ENCODE measurements at regions not wholly inside any gene's neighbourhood (a gene's known extent, or its start where the extent isn't known, plus 50 kb on each side); places are given as distances from the start of the nearest gene placed in this dataset.

GRCh38 chr3:132174500-132174899 lies 139.7 kb upstream of the CPNE4 start:
- H3K36me3 ChIP-seq (replicated peaks in 1 of 2; ENCODE audit: control insufficient read depth in 1 of 2, insufficient read depth in 2 of 2, low read length in 1 of 2): no peaks in the 10 kb centered on the region
- H3K9ac ChIP-seq: no peak overlapping the region
- H3K9me3 ChIP-seq: no peaks in the 10 kb centered on the region
- DNase-seq: no peak
- H2AFZ ChIP-seq (ENCODE audit: low read depth): no peak overlapping the region
- ChIA-PET POLR2A (no interaction called here), CTCF (interaction anchor here (0.6 kb wide), 1 partner anchor 380 kb away, joined by 3 read pairs; no protein-coding TSS in a partner anchor)
- no peaks in the 10 kb centered on the region for H3K27me3 ChIP-seq (ENCODE audit: insufficient read depth)
- H3F3A ChIP-seq (replicated peaks; ENCODE audit: insufficient read depth): no peaks in the 10 kb centered on the region
- no peaks in the 10 kb centered on the region for H4K20me1 ChIP-seq (ENCODE audit: insufficient read depth)
- H3K4me3 ChIP-seq (ENCODE audit: low read depth in 2 of 2, low read length in 1 of 2): no peak overlapping the region
- H3K4me2 ChIP-seq: no peak overlapping the region
- TF ChIP-seq FOXJ3 (CRISPR knock-in tag; IDR thresholded peaks at IDR 0.05): no peak
- no peak for TF ChIP-seq EZH2phosphoT487 (IDR thresholded peaks at IDR 0.05; ENCODE audit: borderline replicate concordance, low read depth)
- TF ChIP-seq, protein P1, sequence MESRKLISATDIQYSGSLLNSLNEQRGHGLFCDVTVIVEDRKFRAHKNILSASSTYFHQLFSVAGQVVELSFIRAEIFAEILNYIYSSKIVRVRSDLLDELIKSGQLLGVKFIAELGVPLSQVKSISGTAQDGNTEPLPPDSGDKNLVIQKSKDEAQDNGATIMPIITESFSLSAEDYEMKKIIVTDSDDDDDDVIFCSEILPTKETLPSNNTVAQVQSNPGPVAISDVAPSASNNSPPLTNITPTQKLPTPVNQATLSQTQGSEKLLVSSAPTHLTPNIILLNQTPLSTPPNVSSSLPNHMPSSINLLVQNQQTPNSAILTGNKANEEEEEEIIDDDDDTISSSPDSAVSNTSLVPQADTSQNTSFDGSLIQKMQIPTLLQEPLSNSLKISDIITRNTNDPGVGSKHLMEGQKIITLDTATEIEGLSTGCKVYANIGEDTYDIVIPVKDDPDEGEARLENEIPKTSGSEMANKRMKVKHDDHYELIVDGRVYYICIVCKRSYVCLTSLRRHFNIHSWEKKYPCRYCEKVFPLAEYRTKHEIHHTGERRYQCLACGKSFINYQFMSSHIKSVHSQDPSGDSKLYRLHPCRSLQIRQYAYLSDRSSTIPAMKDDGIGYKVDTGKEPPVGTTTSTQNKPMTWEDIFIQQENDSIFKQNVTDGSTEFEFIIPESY (IDR thresholded peaks at IDR 0.05; ENCODE audit: borderline replicate concordance, low read depth): no peak
- no peak for TF ChIP-seq EP300 (IDR thresholded peaks at IDR 0.05; ENCODE audit: borderline replicate concordance in 1 of 2, low read depth in 1 of 2, low read length in 1 of 2)
- TF ChIP-seq, protein P2, sequence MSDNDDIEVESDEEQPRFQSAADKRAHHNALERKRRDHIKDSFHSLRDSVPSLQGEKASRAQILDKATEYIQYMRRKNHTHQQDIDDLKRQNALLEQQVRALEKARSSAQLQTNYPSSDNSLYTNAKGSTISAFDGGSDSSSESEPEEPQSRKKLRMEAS (IDR thresholded peaks at IDR 0.05; ENCODE audit: low read depth): no peak
- TF ChIP-seq REST (IDR thresholded peaks at IDR 0.05; ENCODE audit: low read depth, low read length): no peak
- TF ChIP-seq TEAD4 (IDR thresholded peaks at IDR 0.05; ENCODE audit: borderline replicate concordance, insufficient read depth): no peak
- TF ChIP-seq YY1 (IDR thresholded peaks at IDR 0.05; ENCODE audit: low read depth): no peak
- TF ChIP-seq FOSL2 (IDR thresholded peaks at IDR 0.05; ENCODE audit: borderline replicate concordance, low read depth): no peak
- no peak for TF ChIP-seq JUND (IDR thresholded peaks at IDR 0.05)
- H3K27ac ChIP-seq (ENCODE audit: low read depth in 2 of 2, low read length in 1 of 2): no peak overlapping the region
- 27% methylated on average over 1 of the region's 1 CpG for WGBS (ENCODE audit: low lambda C conversion rate)
- H3K9me2 ChIP-seq: no peaks in the 10 kb centered on the region
- no peaks in the 10 kb centered on the region for H3K4me1 ChIP-seq (ENCODE audit: control insufficient read depth in 1 of 2, insufficient read depth in 2 of 2, low read depth in 1 of 2, low read length in 1 of 2)
- no peaks in the 10 kb centered on the region for H3K79me2 ChIP-seq (ENCODE audit: insufficient read depth)

DNA sequence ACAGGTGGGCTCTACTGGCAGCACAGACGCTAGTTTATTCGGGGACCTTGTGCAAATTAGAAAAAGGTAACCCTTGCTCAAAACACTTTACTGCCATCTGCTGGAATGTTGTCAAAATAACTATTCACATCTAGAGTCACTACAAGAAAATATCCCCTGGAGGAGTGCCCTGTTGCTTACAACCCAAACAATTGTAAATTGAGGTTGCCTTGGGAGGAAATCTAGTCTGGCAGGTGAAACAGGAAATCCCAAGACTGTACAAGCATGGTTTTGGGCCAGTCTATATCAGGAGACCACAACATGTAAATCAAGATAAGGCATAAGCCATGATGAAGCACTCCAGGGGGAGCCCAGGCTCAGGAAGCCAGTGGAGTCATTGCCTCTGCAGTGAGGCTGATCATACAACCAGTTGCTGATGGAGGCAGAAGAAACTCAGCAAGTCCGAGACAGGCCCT lies 136.8 kb upstream of the ACP3 start:
- TF ChIP-seq POLR2AphosphoS5 (IDR thresholded peaks at IDR 0.05; ENCODE audit: low read depth, low read length) (no peak), RAD21 (IDR thresholded peaks at IDR 0.05; ENCODE audit: low read length) (peak; percentile 82), SMC3 (IDR thresholded peaks at IDR 0.05; ENCODE audit: low read depth, low read length) (peak; percentile 64)
- TF ChIP-seq, protein P3, sequence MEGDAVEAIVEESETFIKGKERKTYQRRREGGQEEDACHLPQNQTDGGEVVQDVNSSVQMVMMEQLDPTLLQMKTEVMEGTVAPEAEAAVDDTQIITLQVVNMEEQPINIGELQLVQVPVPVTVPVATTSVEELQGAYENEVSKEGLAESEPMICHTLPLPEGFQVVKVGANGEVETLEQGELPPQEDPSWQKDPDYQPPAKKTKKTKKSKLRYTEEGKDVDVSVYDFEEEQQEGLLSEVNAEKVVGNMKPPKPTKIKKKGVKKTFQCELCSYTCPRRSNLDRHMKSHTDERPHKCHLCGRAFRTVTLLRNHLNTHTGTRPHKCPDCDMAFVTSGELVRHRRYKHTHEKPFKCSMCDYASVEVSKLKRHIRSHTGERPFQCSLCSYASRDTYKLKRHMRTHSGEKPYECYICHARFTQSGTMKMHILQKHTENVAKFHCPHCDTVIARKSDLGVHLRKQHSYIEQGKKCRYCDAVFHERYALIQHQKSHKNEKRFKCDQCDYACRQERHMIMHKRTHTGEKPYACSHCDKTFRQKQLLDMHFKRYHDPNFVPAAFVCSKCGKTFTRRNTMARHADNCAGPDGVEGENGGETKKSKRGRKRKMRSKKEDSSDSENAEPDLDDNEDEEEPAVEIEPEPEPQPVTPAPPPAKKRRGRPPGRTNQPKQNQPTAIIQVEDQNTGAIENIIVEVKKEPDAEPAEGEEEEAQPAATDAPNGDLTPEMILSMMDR (IDR thresholded peaks at IDR 0.05): peak; percentile 74
- H4K20me1 ChIP-seq (ENCODE audit: insufficient read depth): no peaks in the 10 kb centered on the region
- H3K79me2 ChIP-seq (ENCODE audit: insufficient read depth): no peaks in the 10 kb centered on the region
- no peaks in the 10 kb centered on the region for H3F3A ChIP-seq (replicated peaks; ENCODE audit: insufficient read depth)
- H3K9me2 ChIP-seq: no peaks in the 10 kb centered on the region
- H3K4me1 ChIP-seq (ENCODE audit: control insufficient read depth in 1 of 2, insufficient read depth in 2 of 2, low read depth in 1 of 2, low read length in 1 of 2): no peaks in the 10 kb centered on the region
- ChIA-PET CTCF (interaction anchor here (0.6 to 6.8 kb wide), 10 partner anchors 9 to 1150 kb away, joined by 3 to 102 read pairs (median 4); partner anchors contain the start of gene CPNE4), POLR2A (no interaction called here)
- H3K27ac ChIP-seq (ENCODE audit: low read depth in 2 of 2, low read length in 1 of 2): no peak overlapping the region
- H3K9ac ChIP-seq: no peak overlapping the region
- WGBS (ENCODE audit: low lambda C conversion rate): 0% methylated on average over 3 of the region's 3 CpGs
- H3K36me3 ChIP-seq (replicated peaks in 1 of 2; ENCODE audit: control insufficient read depth in 1 of 2, insufficient read depth in 2 of 2, low read length in 1 of 2): no peaks in the 10 kb centered on the region
- no peak overlapping the region for H2AFZ ChIP-seq (ENCODE audit: low read depth)
- H3K4me2 ChIP-seq: no peak overlapping the region
- DNase-seq: peak; percentile 42
- H3K9me3 ChIP-seq: no peaks in the 10 kb centered on the region
- no peak overlapping the region for H3K4me3 ChIP-seq (ENCODE audit: low read depth in 2 of 2, low read length in 1 of 2)
- H3K27me3 ChIP-seq (ENCODE audit: insufficient read depth): no peaks in the 10 kb centered on the region
